Activated CD4-positive, alpha-beta T cell treated with anti-CD3 and anti-CD28 coated beads for 4 hours (primary cell): ENCODE measurements at regions not wholly inside any gene's neighbourhood (a gene's known extent, or its start where the extent isn't known, plus 50 kb on each side); places are given as distances from the start of the nearest gene placed in this dataset.
"Not testable (repeated sequence)": the region's sequence is repeated elsewhere in the genome, so short reads cannot be mapped to it uniquely, and the experiment has no call there.

Source experiments
- DNase-seq, 2 donors: peaks; one replicate each; pipeline ENCODE4 v3.0.0-alpha.2; 2020

DNA sequence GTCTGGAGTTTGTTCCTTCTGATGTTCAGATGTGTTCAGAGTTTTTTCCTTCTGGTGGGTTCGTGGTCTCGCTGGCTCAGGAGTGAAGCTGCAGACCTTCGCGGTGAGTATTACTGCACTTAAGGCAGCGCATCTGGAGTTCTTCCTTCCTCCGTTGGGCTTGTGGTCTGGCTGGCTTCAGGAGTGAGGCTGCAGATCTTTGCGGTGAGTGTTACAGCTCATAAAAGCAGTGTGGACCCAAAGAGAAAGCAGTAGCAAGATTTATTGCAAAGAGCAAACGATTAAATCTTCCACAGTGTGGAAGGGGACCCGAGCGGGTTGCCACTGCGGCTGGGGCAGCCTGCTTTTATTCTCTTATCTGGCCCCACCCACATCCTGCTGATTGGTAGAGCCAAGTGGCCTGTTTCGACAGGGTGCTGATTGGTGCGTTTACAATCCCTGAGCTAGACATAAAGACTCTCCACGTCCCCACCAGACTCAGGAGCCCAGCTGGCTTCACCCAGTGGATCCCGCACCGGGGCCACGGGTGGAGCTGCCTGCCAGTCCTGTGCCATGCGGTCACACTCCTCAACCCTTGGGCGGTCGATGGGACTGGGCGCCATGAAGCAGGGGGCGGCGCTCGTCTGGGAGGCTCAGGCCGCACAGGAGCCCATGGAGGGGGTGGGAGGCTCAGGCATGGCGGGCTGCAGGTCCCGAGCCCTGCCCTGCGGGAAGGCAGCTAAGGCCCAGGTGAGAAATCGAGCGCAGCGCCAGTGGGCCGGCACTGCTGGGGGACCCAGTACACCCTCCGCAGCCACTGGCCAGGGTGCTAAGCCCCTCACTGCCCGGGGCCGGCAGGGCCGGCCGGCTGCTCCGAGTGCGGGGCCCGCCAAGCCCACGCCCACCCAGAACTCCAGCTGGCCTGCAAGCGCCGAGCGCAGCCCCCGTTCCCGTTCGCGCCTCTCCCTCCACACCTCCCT, 315.3 kb upstream of the SGK1 start:
- peak; percentile 4 to 14 for DNase-seq

DNA sequence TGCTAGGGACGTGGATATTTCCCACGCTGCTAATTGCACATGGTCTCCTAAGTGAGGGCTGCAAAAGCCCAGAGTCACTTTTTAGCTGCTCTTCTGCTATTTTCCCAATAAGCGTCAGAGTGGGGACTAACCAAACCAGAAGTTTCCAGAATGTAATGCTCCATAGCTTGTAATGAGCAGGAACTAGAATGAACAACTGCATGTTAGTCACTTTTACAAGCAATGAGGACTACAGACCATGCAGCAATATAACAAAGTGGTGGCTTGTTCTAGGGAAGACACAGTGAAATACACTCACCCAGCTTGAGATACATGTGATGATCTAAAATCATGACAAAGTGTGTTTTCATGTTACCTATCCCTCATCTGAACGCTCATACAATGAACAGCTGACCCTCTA, 314.1 kb upstream of the SGK1 start:
- DNase-seq = no peak

DNA sequence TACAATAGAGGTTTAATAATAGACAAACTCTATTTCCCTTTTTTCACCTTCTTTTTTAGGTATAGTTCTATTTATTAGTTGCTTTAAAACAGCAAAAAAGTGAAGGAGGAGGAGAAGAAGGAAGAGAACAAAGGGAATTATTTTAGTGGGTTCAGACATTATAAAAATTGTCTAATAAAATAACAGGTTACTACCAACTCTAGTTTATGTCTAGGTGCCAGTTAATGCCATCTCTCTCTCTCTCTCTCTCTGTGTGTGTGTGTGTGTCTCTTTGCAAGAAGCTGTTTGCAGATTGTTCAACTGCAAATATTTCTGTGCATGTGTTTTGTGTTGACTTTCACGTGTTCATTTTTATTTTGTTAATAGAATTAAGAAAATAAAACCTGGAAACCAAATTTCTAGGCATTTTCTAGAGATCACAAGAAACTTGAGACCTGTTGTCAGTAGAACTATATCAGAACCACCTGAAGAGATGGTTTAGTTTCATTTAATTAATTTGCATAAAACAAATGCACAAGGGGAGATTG, 313.5 kb upstream of the SGK1 start:
- no peak for DNase-seq

DNA sequence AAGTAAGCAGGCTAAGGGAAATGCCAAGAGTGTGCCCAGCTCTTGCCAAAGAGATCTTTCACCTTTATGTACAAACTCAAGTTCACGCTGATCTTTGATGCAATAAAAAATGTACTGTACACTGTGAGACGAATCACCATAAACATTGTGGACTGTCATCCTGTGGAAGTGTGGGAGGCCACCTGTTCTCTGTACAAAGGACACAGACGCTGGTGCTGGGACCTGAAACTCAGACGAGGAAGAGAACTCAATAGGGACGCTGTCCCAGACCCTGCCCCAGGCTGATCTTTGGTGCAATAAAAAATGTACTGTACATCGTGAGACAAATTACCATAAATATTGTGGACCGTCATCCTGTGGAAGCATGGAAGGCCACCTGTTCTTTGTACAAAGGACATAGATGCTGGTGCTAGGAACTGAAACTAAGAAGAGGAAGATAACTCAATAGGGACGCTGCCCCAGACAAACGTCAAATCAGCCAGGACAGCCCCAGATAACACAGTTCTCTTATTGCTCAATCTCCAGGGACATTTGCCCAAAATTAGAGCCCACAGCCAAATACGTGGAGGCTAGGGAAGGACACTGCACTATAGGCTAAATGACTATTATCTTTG, 312.7 kb upstream of the SGK1 start:
- DNase-seq = no peak

DNA sequence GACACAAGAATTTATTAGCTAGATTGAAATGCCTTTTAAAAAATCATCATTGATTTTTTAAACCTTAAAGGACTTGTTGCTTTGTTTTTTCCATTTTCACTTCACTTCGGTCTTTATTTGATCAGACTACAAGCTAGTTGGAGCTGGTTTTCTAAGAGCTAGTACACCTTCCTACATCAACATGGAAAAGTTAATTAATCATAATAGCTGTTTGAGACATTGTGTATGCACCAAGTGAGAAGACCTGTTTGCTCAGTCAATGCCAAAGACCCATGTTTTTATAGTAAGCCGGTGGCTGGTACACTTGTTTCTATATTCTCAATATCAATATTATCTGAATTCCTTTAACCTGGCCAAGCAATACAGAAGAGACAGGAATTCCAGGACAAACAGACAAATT, 310.2 kb upstream of the SGK1 start:
- no peak for DNase-seq

DNA sequence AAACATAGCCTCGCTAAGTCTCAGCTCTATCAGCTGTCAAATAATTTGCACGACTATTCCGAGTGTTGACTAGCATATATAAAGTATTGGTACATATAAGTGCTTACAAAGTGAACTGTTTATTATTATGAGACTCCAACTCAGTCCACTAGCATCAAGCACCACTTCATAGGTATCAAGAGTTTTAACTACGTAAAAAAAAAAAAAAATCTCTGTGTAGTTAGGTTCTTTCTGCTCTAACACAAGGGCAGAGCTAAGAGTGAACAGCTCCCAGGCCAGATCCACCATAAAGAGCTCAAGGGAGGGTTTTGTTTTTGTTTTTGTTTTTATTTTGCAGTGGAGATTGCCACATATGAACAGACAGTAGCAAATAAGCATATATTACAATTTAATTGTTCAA, 309.8 kb upstream of the SGK1 start:
- DNase-seq = no peak

DNA sequence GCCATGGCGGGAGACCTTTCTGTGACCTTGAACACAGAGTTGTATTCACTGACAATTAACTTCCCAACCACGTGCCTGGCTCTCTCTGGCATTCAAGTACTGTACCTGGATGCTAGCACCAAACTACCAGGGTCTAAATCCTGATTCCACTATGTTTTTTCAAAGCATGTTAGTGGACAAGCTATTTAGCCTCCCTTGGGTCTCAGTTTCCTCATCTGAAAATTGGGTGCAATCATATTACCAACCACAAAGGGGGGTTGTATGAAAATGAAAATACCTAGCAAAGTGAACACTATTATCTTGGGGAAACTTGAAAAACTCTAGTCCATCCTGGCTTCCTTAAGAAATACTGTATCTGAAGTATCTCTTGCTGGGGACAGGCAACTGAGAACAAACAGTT, 308.7 kb upstream of the SGK1 start:
- DNase-seq = no peak

DNA sequence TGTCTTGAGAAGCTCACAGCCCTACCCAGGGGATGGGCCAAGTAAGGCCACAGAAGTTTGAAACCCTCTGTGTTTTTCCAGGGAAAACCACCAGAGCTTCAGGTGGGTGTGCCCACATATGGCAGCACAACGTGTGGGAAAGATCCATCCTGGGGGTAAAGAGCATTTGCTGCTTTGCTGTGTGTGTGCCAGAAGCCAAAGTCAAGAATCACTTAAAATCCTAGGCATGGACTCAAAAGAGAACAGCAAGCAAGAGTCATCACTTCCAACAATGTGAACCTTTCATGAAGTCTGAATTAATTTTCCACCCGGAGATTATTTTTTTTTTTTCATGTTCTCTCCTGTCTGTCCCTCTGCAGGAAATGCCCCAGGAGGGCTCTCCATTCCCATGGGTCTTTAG, 308.2 kb upstream of the SGK1 start:
- DNase-seq = no peak

DNA sequence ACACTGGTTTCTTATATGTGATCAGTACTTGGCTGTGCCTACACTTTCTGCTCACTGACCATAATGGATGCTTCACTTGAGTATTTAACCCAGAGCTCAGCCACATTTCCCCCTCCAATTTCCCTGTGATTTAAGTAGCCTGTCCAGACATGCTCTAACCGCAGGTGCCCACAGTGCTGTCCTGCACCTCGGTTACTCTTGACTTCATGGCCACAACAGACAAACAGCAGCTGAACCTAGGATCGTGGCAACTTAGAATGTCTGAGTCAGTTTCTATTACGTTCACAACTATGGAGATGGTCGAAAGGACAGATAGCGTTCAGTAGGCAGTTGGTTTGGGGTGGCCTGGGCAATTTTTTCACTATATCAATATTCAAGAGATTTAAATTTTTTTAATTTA, 306.9 kb upstream of the SGK1 start:
- DNase-seq = no peak

DNA sequence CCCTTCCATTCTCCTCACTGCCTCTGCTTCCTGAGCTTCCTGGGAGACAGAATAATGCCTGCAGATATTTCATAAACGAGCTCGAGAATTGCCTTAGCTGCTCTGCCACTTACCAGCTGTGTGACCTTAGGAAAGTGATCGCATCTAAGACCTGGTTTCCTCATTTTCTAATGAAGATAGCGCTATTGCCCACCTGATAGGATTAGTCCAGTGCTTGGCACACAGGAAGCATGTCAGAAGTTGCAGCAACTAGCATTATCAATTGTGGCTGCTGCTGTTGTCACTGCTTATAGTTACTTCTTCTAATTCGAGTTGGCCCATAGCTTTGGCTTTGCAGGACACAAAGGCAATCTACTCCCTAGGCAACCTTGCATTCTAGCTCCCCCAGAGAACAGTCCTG, 305.5 kb upstream of the SGK1 start:
- DNase-seq = no peak

DNA sequence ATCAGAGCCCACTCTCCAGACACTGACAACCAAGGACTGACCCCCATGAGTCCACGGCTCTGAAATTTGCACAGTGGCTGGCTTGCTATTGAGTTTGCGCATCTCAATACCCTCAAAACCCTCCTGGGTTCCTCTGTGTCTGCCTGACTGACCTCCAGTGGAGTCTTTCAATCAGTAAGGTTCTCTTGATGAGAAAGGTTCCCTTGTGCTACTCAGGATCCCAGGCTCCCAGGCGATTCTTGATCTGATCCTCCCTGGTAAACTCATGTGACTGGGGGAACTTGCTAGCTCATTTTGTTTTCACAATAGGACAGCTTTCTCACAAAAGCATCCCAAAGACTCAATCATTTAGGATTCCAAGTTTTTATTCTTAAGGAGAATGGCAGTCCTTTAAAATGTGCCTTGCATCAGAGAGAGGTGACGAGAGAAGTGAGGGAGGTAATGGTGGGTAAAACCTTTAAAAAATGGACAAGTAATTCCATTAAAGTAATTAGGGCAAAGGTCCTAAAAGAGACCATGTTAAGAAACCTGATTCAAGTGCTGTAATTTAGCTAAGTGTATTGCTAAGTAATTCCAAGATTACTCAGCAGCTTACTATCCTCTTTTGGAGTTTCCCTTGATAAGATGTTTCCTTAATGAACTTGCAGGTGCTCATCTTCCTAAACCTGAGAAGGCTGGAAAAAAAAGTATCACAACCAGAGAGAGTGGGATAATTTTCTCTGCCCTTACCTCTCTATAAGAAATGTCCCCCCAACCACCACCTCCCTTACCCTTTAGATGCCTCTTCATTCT, 304.7 kb upstream of the SGK1 start:
- no peak for DNase-seq

DNA sequence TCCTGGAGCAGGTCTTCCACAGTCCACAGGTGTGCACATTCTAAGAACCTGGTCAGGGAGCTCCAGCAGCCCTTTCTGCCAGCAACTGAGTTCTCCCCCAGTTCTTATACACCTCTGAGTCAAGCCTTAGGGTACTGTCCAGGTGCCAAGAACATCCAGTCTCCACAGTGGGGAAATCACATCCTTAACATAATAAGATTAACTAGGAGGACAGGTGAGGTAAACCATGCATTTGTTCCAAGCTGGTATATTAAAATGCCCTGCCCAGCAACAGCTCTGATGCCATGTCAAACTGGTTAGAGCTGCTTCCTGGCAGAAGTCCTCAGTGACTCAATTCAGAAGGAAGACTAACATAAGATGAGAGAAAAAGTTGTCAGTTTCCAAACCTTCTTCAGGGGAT, 303.9 kb upstream of the SGK1 start:
- no peak for DNase-seq

DNA sequence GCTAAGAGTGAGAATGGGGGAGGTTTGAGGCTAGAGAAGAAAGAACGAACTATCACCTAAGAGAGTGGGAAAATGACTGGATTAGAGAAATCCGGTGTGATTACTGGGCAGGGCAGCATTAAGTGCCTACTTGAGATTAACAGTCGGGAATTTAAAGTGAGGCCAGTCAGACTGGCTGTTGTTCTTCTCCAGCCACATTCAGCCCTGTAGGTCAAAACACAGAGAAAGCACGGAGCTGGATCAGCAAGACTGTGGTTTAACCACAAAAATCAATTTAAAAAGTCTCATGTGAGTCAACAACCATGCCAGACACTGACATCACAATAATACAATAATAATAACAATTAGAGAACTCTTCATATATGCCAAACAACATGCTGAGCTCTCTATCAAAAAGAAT, 301.9 kb upstream of the SGK1 start:
- no peak for DNase-seq

DNA sequence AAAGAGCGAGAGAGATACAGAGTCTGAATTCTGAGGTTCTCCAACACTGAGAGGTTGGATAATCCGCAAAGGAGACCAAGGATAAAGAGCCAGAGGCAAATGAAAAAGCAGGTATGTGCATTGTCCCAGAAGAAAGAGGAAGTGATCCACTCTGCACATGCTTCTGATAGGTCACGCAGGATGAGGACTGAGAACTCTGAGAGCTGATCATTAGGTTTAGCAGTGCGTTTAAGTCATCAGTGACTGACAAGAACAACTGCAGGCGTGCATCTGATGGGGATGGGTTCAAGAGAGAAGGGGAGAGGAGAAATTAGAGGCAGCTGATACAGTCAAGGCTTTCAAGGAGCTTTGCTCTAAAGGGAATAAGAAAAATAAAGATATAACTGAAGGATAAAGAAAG, 301.2 kb upstream of the SGK1 start:
- DNase-seq = no peak

DNA sequence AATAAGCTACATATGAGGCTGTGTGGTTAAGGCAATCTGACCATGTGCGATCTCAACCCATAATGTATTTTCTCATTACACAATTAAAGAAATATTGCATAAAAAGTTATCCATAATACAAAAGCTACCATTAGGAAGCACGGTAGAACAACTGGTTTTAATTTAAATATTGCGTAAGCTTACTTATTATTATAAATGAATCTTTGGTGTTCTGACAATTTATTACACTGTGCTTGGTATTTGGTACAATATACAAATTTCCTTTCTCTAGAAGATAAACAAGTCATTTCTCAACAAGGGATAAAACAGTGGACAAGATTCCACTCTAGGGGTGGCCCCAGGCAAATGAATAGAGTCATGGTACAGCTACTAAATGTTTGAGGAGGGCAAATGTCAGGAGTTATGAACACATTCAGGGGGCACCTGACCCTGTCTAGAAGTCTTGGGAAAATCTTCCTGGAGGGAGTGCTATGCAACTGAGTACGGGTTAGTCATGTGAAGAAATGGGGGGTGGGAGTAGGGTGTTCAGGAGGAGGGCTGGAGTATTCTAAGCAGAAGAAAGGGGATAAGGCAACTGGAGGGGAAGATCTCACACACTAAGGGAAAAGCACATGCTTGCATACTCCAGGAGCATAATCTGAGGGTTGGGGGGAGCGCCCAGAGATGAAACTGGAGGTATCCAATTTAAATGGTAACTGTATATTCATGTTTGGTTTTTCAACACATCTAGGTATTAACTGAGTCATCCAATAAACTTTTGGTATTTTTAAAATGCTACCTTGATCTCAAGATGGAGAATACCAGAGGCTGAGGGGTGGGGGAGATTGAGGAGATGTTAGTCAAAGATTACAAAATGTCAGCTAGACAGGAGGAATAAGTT, 296.9 kb upstream of the SGK1 start:
- DNase-seq = no peak

DNA sequence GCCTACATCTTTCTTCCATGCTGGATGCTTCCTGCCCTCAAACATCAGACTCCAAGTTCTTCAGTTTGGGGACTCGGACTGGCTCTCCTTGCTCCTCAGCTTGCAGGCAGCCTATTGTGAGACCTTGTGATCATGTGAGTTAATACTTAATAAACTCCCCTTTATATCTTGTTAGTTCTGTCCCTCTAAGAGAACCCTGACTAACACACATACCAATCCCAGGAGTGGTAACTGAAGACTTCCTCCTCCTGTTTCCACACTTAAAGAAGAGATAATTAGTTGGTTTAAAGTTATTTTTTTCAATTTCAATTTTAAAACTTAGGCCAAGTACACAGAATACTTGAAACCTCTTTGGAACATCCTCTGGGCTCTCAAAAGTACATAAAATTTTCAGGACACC, 294.2 kb upstream of the SGK1 start:
- DNase-seq = not testable (repeated sequence)

DNA sequence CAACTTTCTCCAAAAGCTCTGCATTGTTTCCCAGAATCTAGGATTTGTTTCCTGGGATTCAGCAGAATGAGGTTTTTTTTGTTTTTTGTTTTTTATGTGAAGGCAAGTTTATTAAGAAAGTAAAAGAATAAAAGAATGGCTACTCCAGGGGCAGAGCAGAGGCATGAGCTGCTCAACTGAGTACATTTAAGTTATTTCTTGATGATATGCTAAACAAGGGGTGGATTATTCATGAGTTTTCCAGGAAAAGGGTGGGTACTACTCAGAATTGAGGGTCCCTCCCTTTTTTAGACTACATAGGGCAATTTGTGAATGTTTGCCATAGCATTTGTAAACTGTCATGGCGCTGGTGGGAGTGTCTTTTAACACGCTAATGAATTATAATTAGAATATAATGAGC, 292.5 kb upstream of the SGK1 start:
- DNase-seq = no peak

DNA sequence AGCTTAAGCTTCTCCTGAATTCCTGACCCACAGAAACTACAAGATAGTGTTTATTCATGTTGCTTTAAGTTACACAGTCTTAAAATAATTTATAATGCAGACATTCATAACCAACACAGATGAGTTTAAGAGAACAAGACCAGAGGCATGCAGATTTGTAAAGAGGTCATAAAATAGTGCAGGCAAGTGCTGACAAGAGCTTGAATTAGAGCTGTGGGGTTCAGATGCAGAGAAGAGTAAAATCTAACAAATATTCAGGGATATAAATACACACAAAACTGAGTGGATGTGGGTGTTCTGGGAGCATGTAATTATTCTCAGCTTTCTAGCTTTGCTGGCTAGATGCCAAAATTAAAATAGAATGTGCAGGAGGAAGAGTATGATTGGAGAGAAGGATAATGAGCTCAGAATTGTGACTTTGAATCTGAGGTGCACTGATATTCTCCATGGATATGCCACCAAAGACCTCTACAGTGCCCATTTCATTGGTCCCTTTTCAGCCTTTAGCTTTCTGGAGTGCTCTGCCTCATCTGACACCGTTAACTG, 291.9 kb upstream of the SGK1 start:
- DNase-seq = no peak

DNA sequence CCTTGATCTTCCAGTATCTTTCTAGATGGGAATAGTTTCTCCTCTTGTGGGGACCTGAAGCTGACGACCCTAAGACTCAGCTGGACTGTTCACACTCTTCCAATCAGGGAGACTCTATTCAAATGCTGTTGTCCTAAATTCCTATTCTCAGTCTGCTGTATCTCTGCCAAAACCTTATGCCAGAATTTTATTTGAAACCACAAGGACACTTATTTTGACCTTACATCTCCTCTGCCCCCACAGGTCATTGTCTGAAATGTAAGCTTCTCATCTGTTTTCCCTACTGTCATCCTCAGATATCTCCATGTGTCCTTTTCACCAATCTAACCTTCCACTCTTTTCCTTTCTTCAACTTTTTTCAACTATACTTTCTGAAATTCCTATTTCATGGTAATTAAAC, 289.5 kb upstream of the SGK1 start:
- DNase-seq = no peak

DNA sequence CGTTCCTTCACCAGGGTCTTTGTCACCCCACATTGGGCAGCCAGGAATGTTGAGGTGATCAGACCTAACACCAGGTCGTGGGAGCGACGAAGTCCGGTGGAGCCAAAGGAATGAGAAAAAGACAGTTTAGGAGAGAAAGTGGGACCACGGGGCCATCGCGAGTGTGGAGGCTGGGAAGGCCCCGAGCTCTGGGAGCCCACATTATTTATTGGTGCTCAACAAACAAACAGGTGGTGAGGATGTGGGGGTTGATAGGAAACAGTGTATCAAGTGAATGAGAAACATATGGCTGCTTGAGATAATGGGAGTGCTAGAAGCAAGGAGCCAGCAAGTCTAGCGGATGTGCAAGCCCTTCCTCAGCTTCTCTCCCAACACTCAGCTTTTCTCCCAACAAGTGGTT, 287.1 kb upstream of the SGK1 start:
- DNase-seq = no peak

DNA sequence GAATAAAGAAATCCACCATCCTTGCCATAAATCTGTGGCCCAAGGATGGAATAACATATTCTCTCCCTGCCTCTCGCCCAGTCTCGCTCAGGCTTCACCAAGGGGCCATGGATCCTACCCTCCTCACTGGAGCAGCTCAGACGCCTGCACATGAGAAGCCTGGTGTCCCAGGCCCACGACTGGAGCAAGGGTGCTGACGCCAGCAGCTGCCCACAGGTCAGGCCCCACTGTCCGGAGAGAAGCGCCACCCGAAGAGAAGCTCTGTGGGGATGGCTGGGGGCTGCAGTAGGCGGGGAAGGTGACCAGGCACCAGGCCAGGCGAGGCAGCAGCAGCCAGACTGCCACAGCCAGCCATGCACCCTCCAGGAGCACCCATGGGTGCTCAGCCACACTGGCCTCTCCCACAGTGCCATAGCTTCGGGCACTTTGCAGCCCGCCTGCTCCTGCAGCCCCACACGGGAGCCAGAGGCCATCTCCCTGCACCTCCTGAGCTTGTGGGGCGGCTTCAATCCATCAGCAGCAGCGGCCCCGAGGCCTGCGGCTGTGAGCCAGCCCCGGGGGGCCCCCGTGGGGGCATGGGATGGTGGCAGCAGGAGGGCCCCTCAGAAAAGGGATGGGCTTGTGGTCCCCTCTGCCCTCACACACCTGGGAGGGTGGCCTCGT, 286.2 kb upstream of the SGK1 start:
- no peak for DNase-seq

DNA sequence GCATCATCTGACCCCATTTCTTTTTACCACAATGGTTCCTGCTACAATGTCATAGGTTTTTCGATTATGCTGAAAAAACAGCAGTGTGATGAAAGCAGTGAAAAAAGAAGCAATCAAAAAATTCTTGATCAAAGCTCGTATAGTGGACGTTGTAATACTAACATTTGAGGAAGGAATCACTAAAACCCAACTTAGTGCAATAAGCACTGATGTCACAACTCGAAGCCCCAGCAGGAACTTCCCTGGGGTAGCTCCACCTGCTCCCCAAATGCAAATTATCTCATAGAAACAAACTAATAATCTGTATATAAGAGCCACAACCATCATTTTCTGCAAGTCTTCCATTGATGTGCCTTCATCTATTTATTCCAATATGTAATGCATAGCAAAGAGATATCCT, 285.6 kb upstream of the SGK1 start:
- no peak for DNase-seq
